ENCODE measurements at regions not wholly inside any gene's neighbourhood (a gene's known extent, or its start where the extent isn't known, plus 50 kb on each side); places are given as distances from the start of the nearest gene placed in this dataset.

- H3K9me3 ChIP-seq (ENCODE audit: control insufficient read depth, low read depth, low read length), result no peaks in the 10 kb centered on the region
- no peak overlapping the region for H2AFZ ChIP-seq (ENCODE audit: control insufficient read depth, low read length)
- FAIRE-seq, result no peak
- DNase-seq (ENCODE audit: low read depth, low spot score), result no peak
- no peaks in the 10 kb centered on the region for H3K9me1 ChIP-seq (ENCODE audit: control insufficient read depth, extremely low read depth, insufficient read depth, low read length)
- H3K27me3 ChIP-seq (ENCODE audit: control insufficient read depth, extremely low read depth, insufficient read depth, low read length), result peaks cover 18% of the 10 kb centered on the region
- H3K4me3 ChIP-seq (ENCODE audit: control insufficient read depth in 2 of 3, extremely low read depth in 1 of 3, insufficient read depth in 2 of 3, low read depth in 1 of 3, low read length in 3 of 3), result no peak overlapping the region
- H3K36me3 ChIP-seq (ENCODE audit: control insufficient read depth in 2 of 2, extremely low read depth in 1 of 2, insufficient read depth in 2 of 2, low read length in 2 of 2), result no peaks in the 10 kb centered on the region
- no peaks in the 10 kb centered on the region for H3K4me1 ChIP-seq (ENCODE audit: control insufficient read depth, extremely low read depth, insufficient read depth, low read length)
- no peaks in the 10 kb centered on the region for H4K20me1 ChIP-seq (ENCODE audit: control insufficient read depth, extremely low read depth, insufficient read depth, low read length)
- dilution Hi-C loops (cut with MboI; ENCODE audit: extremely low pct_ligation_motif_present, low sequenced_read_pairs), result loop anchor here (5.0 kb wide), 1 partner anchor 51 kb away; no protein-coding TSS in a partner anchor
- H3K9ac ChIP-seq (ENCODE audit: control insufficient read depth, extremely low read depth, insufficient read depth, low read length), result no peak overlapping the region
- no peaks in the 10 kb centered on the region for H3K79me2 ChIP-seq (ENCODE audit: control insufficient read depth, insufficient read depth, low read length)
- no peak overlapping the region for H3K27ac ChIP-seq (ENCODE audit: control insufficient read depth, insufficient read depth, low read length)
- TF ChIP-seq EZH2 (IDR thresholded peaks at IDR 0.05; ENCODE audit: low read length), result no peak
- no peak for TF ChIP-seq CTCF (optimal IDR thresholded peaks at IDR 0.05 in 1 of 3, IDR thresholded peaks at IDR 0.05 in 1 of 3, conservative IDR thresholded peaks at IDR 0.05 in 1 of 3; ENCODE audit: extremely low read depth in 1 of 3, insufficient read depth in 2 of 3, low read length in 3 of 3)
- H3K4me2 ChIP-seq (ENCODE audit: control insufficient read depth, extremely low read depth, insufficient read depth, low read depth, low read length), result no peak overlapping the region
These were observed 257.8 kb downstream of the RBFOX3 start for GRCh38 chr17:79353016-79353415.

GRCh38 chr17:79350533-79350932 lies 260.3 kb downstream of the RBFOX3 start:
- no peak for TF ChIP-seq EZH2 (IDR thresholded peaks at IDR 0.05; ENCODE audit: low read length)
- TF ChIP-seq CTCF (optimal IDR thresholded peaks at IDR 0.05 in 1 of 3, IDR thresholded peaks at IDR 0.05 in 1 of 3, conservative IDR thresholded peaks at IDR 0.05 in 1 of 3; ENCODE audit: extremely low read depth in 1 of 3, insufficient read depth in 2 of 3, low read length in 3 of 3), result no peak
- Histone ChIP-seq H3K4me1 (ENCODE audit: control insufficient read depth, extremely low read depth, insufficient read depth, low read length) (no peaks in the 10 kb centered on the region), H3K36me3 (ENCODE audit: control insufficient read depth in 2 of 2, extremely low read depth in 1 of 2, insufficient read depth in 2 of 2, low read length in 2 of 2) (no peaks in the 10 kb centered on the region), H3K9me3 (ENCODE audit: control insufficient read depth, low read depth, low read length) (no peaks in the 10 kb centered on the region), H3K27ac (ENCODE audit: control insufficient read depth, insufficient read depth, low read length) (no peak overlapping the region), H3K79me2 (ENCODE audit: control insufficient read depth, insufficient read depth, low read length) (no peaks in the 10 kb centered on the region), H3K4me3 (ENCODE audit: control insufficient read depth in 2 of 3, extremely low read depth in 1 of 3, insufficient read depth in 2 of 3, low read depth in 1 of 3, low read length in 3 of 3) (no peak overlapping the region), H2AFZ (ENCODE audit: control insufficient read depth, low read length) (no peak overlapping the region), H3K4me2 (ENCODE audit: control insufficient read depth, extremely low read depth, insufficient read depth, low read depth, low read length) (no peak overlapping the region), H3K27me3 (ENCODE audit: control insufficient read depth, extremely low read depth, insufficient read depth, low read length) (peaks cover 15% of the 10 kb centered on the region), H3K9me1 (ENCODE audit: control insufficient read depth, extremely low read depth, insufficient read depth, low read length) (no peaks in the 10 kb centered on the region), H4K20me1 (ENCODE audit: control insufficient read depth, extremely low read depth, insufficient read depth, low read length) (no peaks in the 10 kb centered on the region), H3K9ac (ENCODE audit: control insufficient read depth, extremely low read depth, insufficient read depth, low read length) (no peak overlapping the region)
- no peak for DNase-seq (ENCODE audit: low read depth, low spot score)
- dilution Hi-C loops (cut with MboI; ENCODE audit: extremely low pct_ligation_motif_present, low sequenced_read_pairs), result loop anchor here (5.0 kb wide), 1 partner anchor 48 kb away; no protein-coding TSS in a partner anchor
- FAIRE-seq, result no peak

Measured in keratinocyte (primary cell).